Tibial nerve (tissue), 4 donors: ENCODE measurements at regions not wholly inside any gene's neighbourhood (a gene's known extent, or its start where the extent isn't known, plus 50 kb on each side); places are given as distances from the start of the nearest gene placed in this dataset.

Experiments
- DNase-seq, 2 donors: peaks; one replicate each; pipeline ENCODE4 v3.0.0-alpha.2; 2019; ENCODE audit warnings: low spot score in 2 of 2
- H3K27ac ChIP-seq, 4 donors: fragments of 200-600 bp; sonication (generic) in 3 of 4; one replicate each; pipeline ENCODE4 v1.5.1; 2017 to 2019; ENCODE audit warnings: mild to moderate bottlenecking in 1 of 4
- H3K27me3 ChIP-seq, 2 donors: fragments of 200-600 bp; sonication (generic) in 1 of 2; one replicate each; pipeline versions ENCODE4 v1.5.1 to v1.6.0; 2017 to 2019
- H3K36me3 ChIP-seq, 3 donors: fragments of 200-600 bp; sonication (generic); one replicate each; pipeline ENCODE4 v1.5.1; 2018 to 2019
- H3K4me1 ChIP-seq, 4 donors: fragments of 200-600 bp; sonication (generic) in 3 of 4; one replicate each; pipeline ENCODE4 v1.5.1; 2017 to 2019
- H3K4me3 ChIP-seq, 4 donors: fragments of 200-600 bp; sonication (generic) in 3 of 4; one replicate each; pipeline ENCODE4 v1.5.1; 2017 to 2019; ENCODE audit warnings: mild to moderate bottlenecking in 1 of 4, moderate library complexity in 1 of 4
- H3K9me3 ChIP-seq, 4 donors: fragments of 200-600 bp; sonication (generic) in 3 of 4; one replicate each; pipeline ENCODE4 v1.5.1; 2017 to 2019
- EP300 ChIP-seq, 2 donors: sonication (generic); formaldehyde crosslinking; IDR thresholded peaks; one replicate each; pipeline ENCODE4 v1.6.1; 2017; ENCODE audit warnings: antibody characterized with exemption in 2 of 2, mild to moderate bottlenecking in 1 of 2
- POLR2A ChIP-seq, 2 donors: fragments of 450-650 bp; IDR thresholded peaks; one replicate each; pipeline ENCODE4 v1.6.1; 2017; ENCODE audit warnings: antibody characterized with exemption in 2 of 2, mild to moderate bottlenecking in 2 of 2, moderate library complexity in 2 of 2
- WGBS, 2 donors: methylation state at CpG; one replicate each; pipeline ENCODE4 v1.1.5; 2018; 5-methylcytosine and 5-hydroxymethylcytosine counted together
- TF ChIP-seq, protein P1 (sequence below), 5 experiments: fragments of 200-600 bp in 3 of 5; fragments of 450-650 bp in 2 of 5; sonication (generic) in 3 of 5; IDR thresholded peaks; one replicate each; pipeline ENCODE4 v1.5.1; 2016 to 2019; ENCODE audit warnings: antibody characterized with exemption in 5 of 5, mild to moderate bottlenecking in 3 of 5, moderate library complexity in 2 of 5

GRCh38 chr3:16666206-16666605, 61.0 kb upstream of the DAZL start:
- Histone ChIP-seq H3K27me3 (no peaks in the 10 kb centered on the region), H3K27ac (no peak overlapping the region), H3K4me1 (peaks cover 0 to 27% (median 0%) of the 10 kb centered on the region in 4 donors), H3K9me3 (peaks cover 0 to 3% (median 0%) of the 10 kb centered on the region in 4 donors), H3K4me3 (no peak overlapping the region), H3K36me3 (no peaks in the 10 kb centered on the region)
- TF ChIP-seq POLR2A (IDR thresholded peaks at IDR 0.05) (no peak), EP300 (IDR thresholded peaks at IDR 0.05) (no peak)
- TF ChIP-seq, protein P1, sequence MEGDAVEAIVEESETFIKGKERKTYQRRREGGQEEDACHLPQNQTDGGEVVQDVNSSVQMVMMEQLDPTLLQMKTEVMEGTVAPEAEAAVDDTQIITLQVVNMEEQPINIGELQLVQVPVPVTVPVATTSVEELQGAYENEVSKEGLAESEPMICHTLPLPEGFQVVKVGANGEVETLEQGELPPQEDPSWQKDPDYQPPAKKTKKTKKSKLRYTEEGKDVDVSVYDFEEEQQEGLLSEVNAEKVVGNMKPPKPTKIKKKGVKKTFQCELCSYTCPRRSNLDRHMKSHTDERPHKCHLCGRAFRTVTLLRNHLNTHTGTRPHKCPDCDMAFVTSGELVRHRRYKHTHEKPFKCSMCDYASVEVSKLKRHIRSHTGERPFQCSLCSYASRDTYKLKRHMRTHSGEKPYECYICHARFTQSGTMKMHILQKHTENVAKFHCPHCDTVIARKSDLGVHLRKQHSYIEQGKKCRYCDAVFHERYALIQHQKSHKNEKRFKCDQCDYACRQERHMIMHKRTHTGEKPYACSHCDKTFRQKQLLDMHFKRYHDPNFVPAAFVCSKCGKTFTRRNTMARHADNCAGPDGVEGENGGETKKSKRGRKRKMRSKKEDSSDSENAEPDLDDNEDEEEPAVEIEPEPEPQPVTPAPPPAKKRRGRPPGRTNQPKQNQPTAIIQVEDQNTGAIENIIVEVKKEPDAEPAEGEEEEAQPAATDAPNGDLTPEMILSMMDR (IDR thresholded peaks at IDR 0.05), result no peak
- no peak for DNase-seq
- 82 to 98% methylated on average over 2 of the region's 2 CpGs for WGBS, 2 donors

DNA sequence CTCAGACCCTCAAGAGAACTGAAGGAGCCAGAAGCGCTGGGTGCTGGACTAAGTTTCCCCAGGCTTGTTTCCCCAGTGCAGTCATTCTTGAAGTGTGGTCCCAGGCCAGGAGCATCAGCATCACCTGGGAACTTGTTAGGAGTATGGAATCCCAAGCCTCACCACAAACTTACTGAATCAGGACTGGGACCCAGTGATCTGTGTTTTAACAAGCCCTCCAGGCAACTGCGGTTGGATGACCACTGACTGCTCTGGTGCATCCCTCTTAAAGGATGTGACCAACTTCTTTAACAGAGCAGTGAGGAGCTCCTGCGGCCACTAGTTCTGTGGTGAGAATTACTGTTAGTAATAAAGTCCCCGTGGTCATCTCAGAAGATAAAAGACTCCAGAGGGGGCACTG, 62.4 kb upstream of the DAZL start:
- DNase-seq, result no peak
- Histone ChIP-seq H3K4me1 (peaks cover 0 to 29% (median 0%) of the 10 kb centered on the region in 4 donors), H3K27ac (no peak overlapping the region), H3K9me3 (no peaks in the 10 kb centered on the region), H3K27me3 (no peaks in the 10 kb centered on the region), H3K4me3 (no peak overlapping the region), H3K36me3 (no peaks in the 10 kb centered on the region)
- TF ChIP-seq, protein P1 (IDR thresholded peaks at IDR 0.05), result no peak
- TF ChIP-seq EP300 (IDR thresholded peaks at IDR 0.05) (no peak), POLR2A (IDR thresholded peaks at IDR 0.05) (no peak)
- 71% methylated on average over 3 to 4 of the region's 4 CpGs for WGBS, 2 donors

DNA sequence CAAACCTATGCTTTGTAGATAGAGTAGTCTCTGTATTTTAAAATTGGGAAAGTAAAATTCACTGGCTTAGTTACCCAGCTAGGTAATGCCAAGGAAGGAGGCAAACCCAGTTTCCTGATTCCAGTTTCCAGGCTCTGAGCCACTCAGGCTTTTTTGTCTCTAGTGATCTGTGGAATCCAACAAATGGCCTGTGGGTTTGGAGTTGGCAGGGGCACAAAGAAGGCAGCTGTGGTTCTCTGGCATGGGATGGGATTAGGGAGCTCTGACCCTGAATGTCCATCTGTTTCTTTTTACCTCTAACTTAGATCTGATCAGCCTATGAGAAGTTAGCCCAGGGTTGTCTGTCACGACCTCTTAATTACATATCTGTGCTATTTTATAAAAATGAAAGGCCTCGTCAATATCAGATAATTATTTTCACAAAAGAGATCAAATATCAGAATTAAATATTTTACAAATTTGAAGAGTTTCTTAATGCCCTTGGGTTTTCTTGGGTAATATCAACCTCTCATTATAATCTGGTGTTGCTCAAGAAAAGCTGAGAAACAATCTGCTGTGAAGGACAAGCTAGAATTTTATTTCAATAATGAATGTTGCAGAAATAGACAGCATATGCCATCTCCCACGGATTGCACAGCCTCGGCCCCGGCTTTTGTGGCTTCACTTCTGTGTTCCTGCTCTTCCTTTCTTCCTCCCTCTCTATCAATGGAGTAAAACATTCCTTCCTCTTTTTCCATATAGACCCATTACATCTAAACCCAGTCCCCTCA, 63.7 kb upstream of the DAZL start:
- H3K9me3 ChIP-seq, result no peaks in the 10 kb centered on the region
- peaks cover 0 to 26% (median 0%) of the 10 kb centered on the region in 4 donors for H3K4me1 ChIP-seq
- peak in 1 of 2 donors; percentile 13 for TF ChIP-seq EP300 (IDR thresholded peaks at IDR 0.05)
- TF ChIP-seq, protein P1 (IDR thresholded peaks at IDR 0.05), result no peak
- 70 to 72% methylated on average over 5 of the region's 5 CpGs for WGBS, 2 donors
- no peak overlapping the region for H3K4me3 ChIP-seq
- H3K27ac ChIP-seq, result no peak overlapping the region
- H3K27me3 ChIP-seq, result no peaks in the 10 kb centered on the region
- no peak for DNase-seq
- no peaks in the 10 kb centered on the region for H3K36me3 ChIP-seq

DNA sequence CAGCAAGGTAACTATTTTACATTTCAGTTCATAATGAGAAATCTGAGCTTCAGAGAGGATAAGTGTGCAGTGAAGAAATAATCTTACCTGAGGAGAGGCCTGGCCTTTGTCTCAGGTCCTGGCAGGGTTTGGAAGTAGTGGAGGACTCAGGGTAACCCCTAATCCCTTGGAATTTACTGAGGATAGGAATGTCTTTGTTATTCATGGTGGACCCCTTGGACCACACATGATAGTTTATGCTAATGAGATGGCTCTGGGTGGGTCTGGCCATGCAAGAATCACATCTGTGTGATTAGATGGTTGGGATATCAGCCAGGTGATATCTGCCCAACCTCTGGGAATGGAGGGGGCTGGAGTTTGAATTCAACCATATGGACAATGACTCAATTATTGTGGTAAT, 65.0 kb upstream of the DAZL start:
- Histone ChIP-seq H3K4me3 (no peak overlapping the region), H3K4me1 (peaks cover 0 to 18% (median 0%) of the 10 kb centered on the region in 4 donors), H3K27ac (no peak overlapping the region), H3K27me3 (no peaks in the 10 kb centered on the region), H3K36me3 (no peaks in the 10 kb centered on the region), H3K9me3 (no peaks in the 10 kb centered on the region)
- TF ChIP-seq, protein P1 (IDR thresholded peaks at IDR 0.05), result no peak
- TF ChIP-seq POLR2A (IDR thresholded peaks at IDR 0.05) (no peak), EP300 (IDR thresholded peaks at IDR 0.05) (no peak)
- DNase-seq, result no peak

- Histone ChIP-seq H3K4me3 (no peak overlapping the region), H3K4me1 (peaks cover 0 to 16% (median 0%) of the 10 kb centered on the region in 4 donors), H3K27me3 (no peaks in the 10 kb centered on the region), H3K9me3 (peaks cover 0 to 12% (median 0%) of the 10 kb centered on the region in 4 donors), H3K27ac (no peak overlapping the region), H3K36me3 (no peaks in the 10 kb centered on the region)
- no peak for TF ChIP-seq POLR2A (IDR thresholded peaks at IDR 0.05)
- TF ChIP-seq, protein P1 (IDR thresholded peaks at IDR 0.05), result no peak
- TF ChIP-seq EP300 (IDR thresholded peaks at IDR 0.05), result no peak
- no peak for DNase-seq
- 32 to 47% methylated on average over 1 of the region's 1 CpG for WGBS, 2 donors
Measured at GRCh38 chr3:16671690-16672089, 66.5 kb upstream of the DAZL start.
